ENCODE measurements at regions not wholly inside any gene's neighbourhood (a gene's known extent, or its start where the extent isn't known, plus 50 kb on each side); places are given as distances from the start of the nearest gene placed in this dataset.

DNA sequence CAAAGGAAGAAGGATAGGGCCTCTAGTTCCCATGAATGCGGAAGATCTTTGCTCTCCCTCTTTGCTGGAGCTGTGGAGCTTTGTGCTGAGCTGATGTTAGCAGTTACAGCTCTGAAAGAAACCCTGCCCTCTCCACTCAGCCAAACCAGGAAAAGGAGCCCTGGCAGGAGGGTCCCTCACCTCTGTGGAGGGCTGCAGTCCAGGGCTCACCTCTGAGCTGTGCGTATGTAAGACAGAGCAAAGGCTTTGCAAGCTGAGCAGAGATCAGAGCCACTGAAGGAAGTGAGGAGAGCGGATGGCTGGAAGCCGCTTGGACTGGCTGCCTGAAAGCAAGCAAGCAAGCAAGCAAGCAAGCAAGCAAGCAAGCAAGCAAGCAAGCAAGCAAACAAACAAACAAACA is 84.7 kb downstream of the RAMP3 start (continued):
- TF ChIP-seq, protein P1, sequence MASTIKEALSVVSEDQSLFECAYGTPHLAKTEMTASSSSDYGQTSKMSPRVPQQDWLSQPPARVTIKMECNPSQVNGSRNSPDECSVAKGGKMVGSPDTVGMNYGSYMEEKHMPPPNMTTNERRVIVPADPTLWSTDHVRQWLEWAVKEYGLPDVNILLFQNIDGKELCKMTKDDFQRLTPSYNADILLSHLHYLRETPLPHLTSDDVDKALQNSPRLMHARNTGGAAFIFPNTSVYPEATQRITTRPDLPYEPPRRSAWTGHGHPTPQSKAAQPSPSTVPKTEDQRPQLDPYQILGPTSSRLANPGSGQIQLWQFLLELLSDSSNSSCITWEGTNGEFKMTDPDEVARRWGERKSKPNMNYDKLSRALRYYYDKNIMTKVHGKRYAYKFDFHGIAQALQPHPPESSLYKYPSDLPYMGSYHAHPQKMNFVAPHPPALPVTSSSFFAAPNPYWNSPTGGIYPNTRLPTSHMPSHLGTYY (CRISPR knock-in tag; IDR thresholded peaks at IDR 0.05), result no peak
- no peak for TF ChIP-seq AFF4 (CRISPR knock-in tag; IDR thresholded peaks at IDR 0.05; ENCODE audit: borderline replicate concordance)

- H3K27ac Mint-ChIP-seq, result no peak overlapping the region
- no peak overlapping the region for H3K4me3 Mint-ChIP-seq
- H3K9me3 Mint-ChIP-seq, result no peaks in the 10 kb centered on the region
- no peaks in the 10 kb centered on the region for H3K4me1 Mint-ChIP-seq
- ChIA-PET POLR2A (no interaction called here), CTCF (interaction anchor here (0.7 to 1.2 kb wide), 3 partner anchors 13 to 269 kb away, joined by 3 to 8 read pairs (median 3); no protein-coding TSS in a partner anchor)
- TF ChIP-seq, protein P2, sequence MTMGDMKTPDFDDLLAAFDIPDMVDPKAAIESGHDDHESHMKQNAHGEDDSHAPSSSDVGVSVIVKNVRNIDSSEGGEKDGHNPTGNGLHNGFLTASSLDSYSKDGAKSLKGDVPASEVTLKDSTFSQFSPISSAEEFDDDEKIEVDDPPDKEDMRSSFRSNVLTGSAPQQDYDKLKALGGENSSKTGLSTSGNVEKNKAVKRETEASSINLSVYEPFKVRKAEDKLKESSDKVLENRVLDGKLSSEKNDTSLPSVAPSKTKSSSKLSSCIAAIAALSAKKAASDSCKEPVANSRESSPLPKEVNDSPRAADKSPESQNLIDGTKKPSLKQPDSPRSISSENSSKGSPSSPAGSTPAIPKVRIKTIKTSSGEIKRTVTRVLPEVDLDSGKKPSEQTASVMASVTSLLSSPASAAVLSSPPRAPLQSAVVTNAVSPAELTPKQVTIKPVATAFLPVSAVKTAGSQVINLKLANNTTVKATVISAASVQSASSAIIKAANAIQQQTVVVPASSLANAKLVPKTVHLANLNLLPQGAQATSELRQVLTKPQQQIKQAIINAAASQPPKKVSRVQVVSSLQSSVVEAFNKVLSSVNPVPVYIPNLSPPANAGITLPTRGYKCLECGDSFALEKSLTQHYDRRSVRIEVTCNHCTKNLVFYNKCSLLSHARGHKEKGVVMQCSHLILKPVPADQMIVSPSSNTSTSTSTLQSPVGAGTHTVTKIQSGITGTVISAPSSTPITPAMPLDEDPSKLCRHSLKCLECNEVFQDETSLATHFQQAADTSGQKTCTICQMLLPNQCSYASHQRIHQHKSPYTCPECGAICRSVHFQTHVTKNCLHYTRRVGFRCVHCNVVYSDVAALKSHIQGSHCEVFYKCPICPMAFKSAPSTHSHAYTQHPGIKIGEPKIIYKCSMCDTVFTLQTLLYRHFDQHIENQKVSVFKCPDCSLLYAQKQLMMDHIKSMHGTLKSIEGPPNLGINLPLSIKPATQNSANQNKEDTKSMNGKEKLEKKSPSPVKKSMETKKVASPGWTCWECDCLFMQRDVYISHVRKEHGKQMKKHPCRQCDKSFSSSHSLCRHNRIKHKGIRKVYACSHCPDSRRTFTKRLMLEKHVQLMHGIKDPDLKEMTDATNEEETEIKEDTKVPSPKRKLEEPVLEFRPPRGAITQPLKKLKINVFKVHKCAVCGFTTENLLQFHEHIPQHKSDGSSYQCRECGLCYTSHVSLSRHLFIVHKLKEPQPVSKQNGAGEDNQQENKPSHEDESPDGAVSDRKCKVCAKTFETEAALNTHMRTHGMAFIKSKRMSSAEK (CRISPR knock-in tag; IDR thresholded peaks at IDR 0.05; ENCODE audit: borderline replicate concordance), result no peak
- TF ChIP-seq ZNF423 (CRISPR knock-in tag; IDR thresholded peaks at IDR 0.05), result no peak
- no peak for TF ChIP-seq ZNF232 (CRISPR knock-in tag; IDR thresholded peaks at IDR 0.05)
- no peak for TF ChIP-seq OVOL2 (CRISPR knock-in tag; IDR thresholded peaks at IDR 0.05; ENCODE audit: borderline replicate concordance)
- TF ChIP-seq, protein P3, sequence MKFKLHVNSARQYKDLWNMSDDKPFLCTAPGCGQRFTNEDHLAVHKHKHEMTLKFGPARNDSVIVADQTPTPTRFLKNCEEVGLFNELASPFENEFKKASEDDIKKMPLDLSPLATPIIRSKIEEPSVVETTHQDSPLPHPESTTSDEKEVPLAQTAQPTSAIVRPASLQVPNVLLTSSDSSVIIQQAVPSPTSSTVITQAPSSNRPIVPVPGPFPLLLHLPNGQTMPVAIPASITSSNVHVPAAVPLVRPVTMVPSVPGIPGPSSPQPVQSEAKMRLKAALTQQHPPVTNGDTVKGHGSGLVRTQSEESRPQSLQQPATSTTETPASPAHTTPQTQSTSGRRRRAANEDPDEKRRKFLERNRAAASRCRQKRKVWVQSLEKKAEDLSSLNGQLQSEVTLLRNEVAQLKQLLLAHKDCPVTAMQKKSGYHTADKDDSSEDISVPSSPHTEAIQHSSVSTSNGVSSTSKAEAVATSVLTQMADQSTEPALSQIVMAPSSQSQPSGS (CRISPR knock-in tag; IDR thresholded peaks at IDR 0.05; ENCODE audit: borderline replicate concordance, low read depth), result no peak
- no peak for DNase-seq (ENCODE audit: low spot score)
- H3K36me3 Mint-ChIP-seq, result no peaks in the 10 kb centered on the region
- peak; percentile 60 for ATAC-seq
- H3K27me3 Mint-ChIP-seq (ENCODE audit: low read depth), result peaks cover 8% of the 10 kb centered on the region; the same call in 1 of the 2 replicates
Observed at GRCh38 chr7:45242698-45243097, 85.1 kb downstream of the RAMP3 start.

GRCh38 chr7:45244981-45245380 is 87.4 kb downstream of the RAMP3 start:
- Mint-ChIP-seq H3K27me3 (ENCODE audit: low read depth) (peaks cover 8% of the 10 kb centered on the region; the same call in 1 of the 2 replicates), H3K27ac (no peak overlapping the region), H3K9me3 (no peaks in the 10 kb centered on the region), H3K4me3 (no peak overlapping the region), H3K4me1 (no peaks in the 10 kb centered on the region), H3K36me3 (no peaks in the 10 kb centered on the region)
- ChIA-PET POLR2A (no interaction called here), CTCF (interaction anchor here (3.6 kb wide), 1 partner anchor 15 kb away, joined by 14 read pairs; no protein-coding TSS in a partner anchor)
- ATAC-seq, result no peak
- DNase-seq (ENCODE audit: low spot score), result no peak
- TF ChIP-seq STAT6 (CRISPR knock-in tag; conservative IDR thresholded peaks at IDR 0.05; ENCODE audit: low read depth), result no peak
- no peak for TF ChIP-seq JAZF1 (CRISPR knock-in tag; IDR thresholded peaks at IDR 0.05)
- no peak for TF ChIP-seq FOXK1 (CRISPR knock-in tag; IDR thresholded peaks at IDR 0.05)
- no peak for TF ChIP-seq FOXJ3 (CRISPR knock-in tag; IDR thresholded peaks at IDR 0.05; ENCODE audit: borderline replicate concordance)
- no peak for TF ChIP-seq MYBL2 (CRISPR knock-in tag; IDR thresholded peaks at IDR 0.05)
- TF ChIP-seq EMX1 (CRISPR knock-in tag; IDR thresholded peaks at IDR 0.05), result no peak
- TF ChIP-seq, protein P4, sequence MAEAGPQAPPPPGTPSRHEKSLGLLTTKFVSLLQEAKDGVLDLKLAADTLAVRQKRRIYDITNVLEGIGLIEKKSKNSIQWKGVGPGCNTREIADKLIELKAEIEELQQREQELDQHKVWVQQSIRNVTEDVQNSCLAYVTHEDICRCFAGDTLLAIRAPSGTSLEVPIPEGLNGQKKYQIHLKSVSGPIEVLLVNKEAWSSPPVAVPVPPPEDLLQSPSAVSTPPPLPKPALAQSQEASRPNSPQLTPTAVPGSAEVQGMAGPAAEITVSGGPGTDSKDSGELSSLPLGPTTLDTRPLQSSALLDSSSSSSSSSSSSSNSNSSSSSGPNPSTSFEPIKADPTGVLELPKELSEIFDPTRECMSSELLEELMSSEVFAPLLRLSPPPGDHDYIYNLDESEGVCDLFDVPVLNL (CRISPR knock-in tag; IDR thresholded peaks at IDR 0.05; ENCODE audit: borderline replicate concordance, low read depth), result no peak
- TF ChIP-seq NFE2L1 (CRISPR knock-in tag; IDR thresholded peaks at IDR 0.05), result no peak
- TF ChIP-seq ETV6 (CRISPR knock-in tag; IDR thresholded peaks at IDR 0.05), result no peak
- TF ChIP-seq CREB1 (CRISPR knock-in tag; IDR thresholded peaks at IDR 0.05), result no peak
- TF ChIP-seq NFYB (CRISPR knock-in tag; conservative IDR thresholded peaks at IDR 0.05; ENCODE audit: low read depth), result no peak

Measured in WTC11 (cell line).